ENCODE measurements at regions not wholly inside any gene's neighbourhood (a gene's known extent, or its start where the extent isn't known, plus 50 kb on each side); places are given as distances from the start of the nearest gene placed in this dataset.
"Not testable (repeated sequence)": the region's sequence is repeated elsewhere in the genome, so short reads cannot be mapped to it uniquely, and the experiment has no call there.

- ATAC-seq (ENCODE audit: low read depth in 2 of 2) = no peak
- peaks cover 0 to 17% (median 9%) of the 10 kb centered on the region in 7 donors for H3K9me3 Mint-ChIP-seq
- no peak for DNase-seq
- H3K4me3 Mint-ChIP-seq = peak overlapping the region in 1 of 8 donors; percentile 59
- peaks cover 15 to 26% (median 20%) of the 10 kb centered on the region in 3 donors for H3K4me1 Mint-ChIP-seq
- H3K36me3 Mint-ChIP-seq = peaks cover 0 to 4% of the 10 kb centered on the region in 2 donors
- H3K27me3 Mint-ChIP-seq = peaks cover 0 to 9% (median 0%) of the 10 kb centered on the region in 3 donors
- H3K27ac Mint-ChIP-seq = peak overlapping the region in 2 of 6 donors; percentile 23 to 51
These were observed 195.7 kb downstream of the MTCL1 start for GRCh38 chr18:8901019-8901418.

GRCh38 chr18:8904316-8904715 lies 198.2 kb upstream of the NDUFV2 start:
- peaks cover 0 to 3% (median 0%) of the 10 kb centered on the region in 3 donors for H3K27me3 Mint-ChIP-seq
- DNase-seq (no peak), ATAC-seq (ENCODE audit: low read depth in 2 of 2) (no peak)
- H3K27ac Mint-ChIP-seq = peak overlapping the region in 2 of 6 donors; percentile 49 to 62
- no peak overlapping the region for H3K4me3 Mint-ChIP-seq
- peaks cover 0 to 4% of the 10 kb centered on the region in 2 donors for H3K36me3 Mint-ChIP-seq
- H3K4me1 Mint-ChIP-seq = peaks cover 15 to 29% (median 20%) of the 10 kb centered on the region in 3 donors
- H3K9me3 Mint-ChIP-seq = peaks cover 0 to 26% (median 12%) of the 10 kb centered on the region in 7 donors

GRCh38 chr18:8908792-8909510 lies 193.5 kb upstream of the NDUFV2 start:
- H3K36me3 Mint-ChIP-seq = peaks cover 0 to 9% of the 10 kb centered on the region in 2 donors
- no peak for ATAC-seq (ENCODE audit: low read depth in 2 of 2)
- H3K27me3 Mint-ChIP-seq = no peaks in the 10 kb centered on the region
- peaks cover 31 to 63% (median 51%) of the 10 kb centered on the region in 3 donors for H3K4me1 Mint-ChIP-seq
- DNase-seq = no peak
- H3K4me3 Mint-ChIP-seq = no peak overlapping the region
- peaks cover 0 to 16% (median 7%) of the 10 kb centered on the region in 7 donors for H3K9me3 Mint-ChIP-seq
- peak overlapping the region in 2 of 6 donors; percentile 99 for H3K27ac Mint-ChIP-seq

- ATAC-seq (ENCODE audit: low read depth in 2 of 2) = no peak
- peaks cover 10 to 11% of the 10 kb centered on the region in 2 donors for H3K36me3 Mint-ChIP-seq
- peaks cover 5 to 26% (median 16%) of the 10 kb centered on the region in 7 donors for H3K9me3 Mint-ChIP-seq
- H3K4me1 Mint-ChIP-seq = peaks cover 39 to 65% (median 48%) of the 10 kb centered on the region in 3 donors
- peak overlapping the region; percentile 10 to 89 (median 58) for H3K4me3 Mint-ChIP-seq
- no peak for DNase-seq
- H3K27me3 Mint-ChIP-seq = no peaks in the 10 kb centered on the region
- peak overlapping the region; percentile 99 to 100 (median 99) for H3K27ac Mint-ChIP-seq
These were observed 192.2 kb upstream of the NDUFV2 start for GRCh38 chr18:8910186-8910822.

- Mint-ChIP-seq H3K27ac (peak overlapping the region; percentile 99 to 100 (median 99)), H3K4me3 (peak overlapping the region; percentile 10 to 89 (median 58)), H3K9me3 (peaks cover 5 to 31% (median 16%) of the 10 kb centered on the region in 7 donors), H3K4me1 (peaks cover 39 to 65% (median 48%) of the 10 kb centered on the region in 3 donors), H3K36me3 (peaks cover 10 to 11% of the 10 kb centered on the region in 2 donors), H3K27me3 (no peaks in the 10 kb centered on the region)
- DNase-seq (no peak), ATAC-seq (ENCODE audit: low read depth in 2 of 2) (no peak)
These were observed 191.7 kb upstream of the NDUFV2 start for GRCh38 chr18:8910843-8911242.

- DNase-seq (peak; percentile 60), ATAC-seq (ENCODE audit: low read depth in 2 of 2) (peak; percentile 49 to 53)
- Mint-ChIP-seq H3K4me3 (peak overlapping the region; percentile 71 to 92 (median 81)), H3K36me3 (peaks cover 10 to 11% of the 10 kb centered on the region in 2 donors), H3K27me3 (no peaks in the 10 kb centered on the region), H3K4me1 (peaks cover 41 to 69% (median 50%) of the 10 kb centered on the region in 3 donors), H3K9me3 (peaks cover 5 to 31% (median 16%) of the 10 kb centered on the region in 7 donors), H3K27ac (peak overlapping the region; percentile 99 to 100 (median 99))
These were observed 190.8 kb upstream of the NDUFV2 start for GRCh38 chr18:8911408-8912340.

GRCh38 chr18:8912348-8913326 lies 189.9 kb upstream of the NDUFV2 start:
- Mint-ChIP-seq H3K27ac (peak overlapping the region; percentile 99 to 100 (median 99)), H3K36me3 (peaks cover 10 to 11% of the 10 kb centered on the region in 2 donors), H3K9me3 (peaks cover 5 to 31% (median 16%) of the 10 kb centered on the region in 7 donors), H3K4me3 (peak overlapping the region; percentile 71 to 92 (median 81)), H3K27me3 (no peaks in the 10 kb centered on the region), H3K4me1 (peaks cover 47 to 78% (median 55%) of the 10 kb centered on the region in 3 donors)
- ATAC-seq (ENCODE audit: low read depth in 2 of 2) = peak; percentile 66 to 71
- DNase-seq = peak; percentile 73

GRCh38 chr18:8913606-8914403 lies 188.7 kb upstream of the NDUFV2 start:
- Mint-ChIP-seq H3K4me1 (peaks cover 47 to 70% (median 55%) of the 10 kb centered on the region in 3 donors), H3K36me3 (peaks cover 10 to 11% of the 10 kb centered on the region in 2 donors), H3K4me3 (peak overlapping the region in 7 of 8 donors; percentile 20 to 92 (median 52)), H3K27ac (peak overlapping the region; percentile 99 to 100 (median 99)), H3K9me3 (peaks cover 5 to 27% (median 11%) of the 10 kb centered on the region in 7 donors)
- not testable (repeated sequence) for DNase-seq; ATAC-seq (ENCODE audit: low read depth in 2 of 2); H3K27me3 Mint-ChIP-seq

GRCh38 chr18:8914404-8915264 lies 187.9 kb upstream of the NDUFV2 start:
- Mint-ChIP-seq H3K9me3 (peaks cover 5 to 23% (median 9%) of the 10 kb centered on the region in 7 donors), H3K36me3 (peaks cover 10 to 11% of the 10 kb centered on the region in 2 donors), H3K4me1 (peaks cover 47 to 66% (median 55%) of the 10 kb centered on the region in 3 donors), H3K4me3 (peak overlapping the region in 5 of 8 donors; percentile 1 to 71 (median 50)), H3K27ac (peak overlapping the region; percentile 88 to 100 (median 99))
- not testable (repeated sequence) for DNase-seq; ATAC-seq (ENCODE audit: low read depth in 2 of 2); H3K27me3 Mint-ChIP-seq

GRCh38 chr18:8920856-8921787 lies 181.4 kb upstream of the NDUFV2 start:
- H3K4me1 Mint-ChIP-seq = peaks cover 15 to 20% (median 19%) of the 10 kb centered on the region in 3 donors
- not testable (repeated sequence) for H3K27me3 Mint-ChIP-seq; H3K9me3 Mint-ChIP-seq; ATAC-seq (ENCODE audit: low read depth in 2 of 2); H3K36me3 Mint-ChIP-seq; DNase-seq
- peak overlapping the region in 1 of 8 donors; percentile 4 for H3K4me3 Mint-ChIP-seq
- peak overlapping the region in 1 of 6 donors; percentile 70 for H3K27ac Mint-ChIP-seq
